C1 segment of cervical spinal cord (tissue), 14 donors: ENCODE measurements at regions not wholly inside any gene's neighbourhood (a gene's known extent, or its start where the extent isn't known, plus 50 kb on each side); places are given as distances from the start of the nearest gene placed in this dataset.

Source experiments
- DNase-seq, 14 donors: peaks; one replicate each; lab custom pipeline; 2025; lab: John Stamatoyannopoulos, UW

- DNase-seq, result no peak
Measured at GRCh38 chr4:135325264-135325663, 1123.7 kb upstream of the PABPC4L start.

GRCh38 chr4:135319685-135320084, 1118.1 kb upstream of the PABPC4L start:
- no peak for DNase-seq

- DNase-seq, result no peak
Measured at GRCh38 chr4:135316266-135316779, 1114.7 kb upstream of the PABPC4L start.

- DNase-seq, result no peak
Measured at GRCh38 chr4:135290136-135290535, 1088.5 kb upstream of the PABPC4L start.

- DNase-seq, result no peak
Measured at GRCh38 chr4:135283934-135284333, 1082.3 kb upstream of the PABPC4L start.

- no peak for DNase-seq
Measured at GRCh38 chr4:135282676-135283075, 1081.1 kb upstream of the PABPC4L start.

- no peak for DNase-seq
Measured at GRCh38 chr4:135281230-135281629, 1079.6 kb upstream of the PABPC4L start.

GRCh38 chr4:135277980-135278315, 1076.4 kb upstream of the PABPC4L start:
- no peak for DNase-seq

GRCh38 chr4:135277068-135277979, 1075.7 kb upstream of the PABPC4L start:
- peak in 1 of 14 donors; percentile 1 for DNase-seq

- no peak for DNase-seq
Measured at GRCh38 chr4:135274416-135274815, 1072.8 kb upstream of the PABPC4L start.

- no peak for DNase-seq
Measured at GRCh38 chr4:135269125-135269890, 1067.7 kb upstream of the PABPC4L start.

GRCh38 chr4:135268369-135268768, 1066.8 kb upstream of the PABPC4L start:
- DNase-seq, result no peak

- DNase-seq, result no peak
Measured at GRCh38 chr4:135267148-135267865, 1065.7 kb upstream of the PABPC4L start.

GRCh38 chr4:135256111-135256510, 1054.5 kb upstream of the PABPC4L start:
- DNase-seq, result no peak

- no peak for DNase-seq
Measured at GRCh38 chr4:135250040-135250439, 1048.5 kb upstream of the PABPC4L start.

- no peak for DNase-seq
Measured at GRCh38 chr4:135249024-135249423, 1047.4 kb upstream of the PABPC4L start.

- no peak for DNase-seq
Measured at GRCh38 chr4:135244696-135245095, 1043.1 kb upstream of the PABPC4L start.

- no peak for DNase-seq
Measured at GRCh38 chr4:135244056-135244455, 1042.5 kb upstream of the PABPC4L start.

- DNase-seq, result no peak
Measured at GRCh38 chr4:135240796-135241195, 1039.2 kb upstream of the PABPC4L start.

- DNase-seq, result no peak
Measured at GRCh38 chr4:135239964-135240363, 1038.4 kb upstream of the PABPC4L start.

- no peak for DNase-seq
Measured at GRCh38 chr4:135238940-135239339, 1037.4 kb upstream of the PABPC4L start.

GRCh38 chr4:135236048-135236447, 1034.5 kb upstream of the PABPC4L start:
- no peak for DNase-seq
